Prostate gland (tissue), 2 donors: ENCODE measurements at regions not wholly inside any gene's neighbourhood (a gene's known extent, or its start where the extent isn't known, plus 50 kb on each side); places are given as distances from the start of the nearest gene placed in this dataset.

ENCODE experiments used
- DNase-seq: peaks from one replicate; pipeline ENCODE4 v3.0.0-alpha.2; 2019; ENCODE audit warnings: low spot score
- H3K27ac ChIP-seq, 2 donors: fragments of 200-600 bp; sonication (generic); 2 replicates each; pipeline ENCODE4 v1.5.1; 2017 to 2019
- H3K27me3 ChIP-seq: fragments of 200-600 bp; sonication (generic); replicated peaks from 2 replicates; pipeline ENCODE4 v1.5.1; 2019; ENCODE audit not compliant: insufficient read depth
- H3K36me3 ChIP-seq, 2 donors: fragments of 200-600 bp; sonication (generic); 1 replicate in 1 of 2; 2 replicates in 1 of 2; pipeline versions ENCODE4 v1.5.1 to v1.8.1; 2017 to 2019
- H3K4me1 ChIP-seq: fragments of 200-600 bp; sonication (generic); replicated peaks from 2 replicates; pipeline ENCODE4 v1.5.1; 2019
- H3K4me3 ChIP-seq, 2 donors: fragments of 200-600 bp; sonication (generic); 2 replicates each; pipeline ENCODE4 v1.5.1; 2017 to 2019
- H3K9me3 ChIP-seq: fragments of 200-600 bp; sonication (generic); 2 replicates; pipeline ENCODE4 v1.5.1; 2017
- CTCF ChIP-seq, 4 experiments: fragments of 200-600 bp in 2 of 4; fragments of 450-650 bp in 2 of 4; sonication (generic) in 2 of 4; IDR thresholded peaks; 1 replicate in 3 of 4; 2 replicates in 1 of 4; pipeline ENCODE4 v1.5.1; 2016 to 2019; ENCODE audit warnings: antibody characterized with exemption in 4 of 4, mild to moderate bottlenecking in 2 of 4, moderate library complexity in 2 of 4
- POLR2A ChIP-seq: fragments of 450-650 bp; IDR thresholded peaks from one replicate; pipeline ENCODE4 v1.6.1; 2016; ENCODE audit warnings: antibody characterized with exemption, mild to moderate bottlenecking
- POLR2AphosphoS5 ChIP-seq: sonication (generic); formaldehyde crosslinking; IDR thresholded peaks from one replicate; pipeline ENCODE4 v1.6.1; 2017; ENCODE audit warnings: antibody characterized with exemption
- WGBS: methylation state at CpG from one replicate; pipeline ENCODE4 v1.1.5; 2018; 5-methylcytosine and 5-hydroxymethylcytosine counted together
- intact Hi-C: fragments of 100-400 bp; cut with DNase I; formaldehyde crosslinking; loops from one replicate; pipeline ENCODE4 v1.14.2; 2022

GRCh38 chr21:18026359-18026758, 207.2 kb upstream of the C21orf91 start:
- intact Hi-C loops: no loop called here
- TF ChIP-seq CTCF (IDR thresholded peaks at IDR 0.05) (no peak), POLR2A (no peak), POLR2AphosphoS5 (no peak)
- Histone ChIP-seq H3K4me1 (no peaks in the 10 kb centered on the region), H3K36me3 (no peaks in the 10 kb centered on the region), H3K27me3 (no peaks in the 10 kb centered on the region), H3K27ac (no peak overlapping the region), H3K4me3 (no peak overlapping the region), H3K9me3 (no peaks in the 10 kb centered on the region)
- no peak for DNase-seq
- WGBS: 0% methylated on average over 1 of the region's 1 CpG

GRCh38 chr21:18023711-18024110, 204.6 kb upstream of the C21orf91 start:
- no peak for DNase-seq
- intact Hi-C loops: no loop called here
- Histone ChIP-seq H3K27me3 (no peaks in the 10 kb centered on the region), H3K36me3 (no peaks in the 10 kb centered on the region), H3K27ac (no peak overlapping the region), H3K4me3 (no peak overlapping the region), H3K4me1 (no peaks in the 10 kb centered on the region), H3K9me3 (no peaks in the 10 kb centered on the region)
- TF ChIP-seq CTCF (IDR thresholded peaks at IDR 0.05) (no peak), POLR2AphosphoS5 (no peak), POLR2A (no peak)
- 56% methylated on average over 2 of the region's 2 CpGs for WGBS

- no peak for DNase-seq
- intact Hi-C loops: no loop called here
- Histone ChIP-seq H3K4me1 (no peaks in the 10 kb centered on the region), H3K9me3 (no peaks in the 10 kb centered on the region), H3K27ac (no peak overlapping the region), H3K36me3 (no peaks in the 10 kb centered on the region), H3K4me3 (no peak overlapping the region), H3K27me3 (no peaks in the 10 kb centered on the region)
- TF ChIP-seq POLR2AphosphoS5 (no peak), CTCF (IDR thresholded peaks at IDR 0.05) (no peak), POLR2A (no peak)
- WGBS: 94% methylated on average over 4 of the region's 4 CpGs
These were observed 204.0 kb upstream of the C21orf91 start for GRCh38 chr21:18023157-18023556.

GRCh38 chr21:18007121-18007520, 188.0 kb upstream of the C21orf91 start:
- no peaks in the 10 kb centered on the region for H3K4me1 ChIP-seq
- H3K4me3 ChIP-seq: no peak overlapping the region
- TF ChIP-seq POLR2AphosphoS5 (no peak), POLR2A (no peak), CTCF (IDR thresholded peaks at IDR 0.05) (no peak)
- no peaks in the 10 kb centered on the region for H3K36me3 ChIP-seq
- intact Hi-C loops: no loop called here
- 44% methylated on average over 1 of the region's 1 CpG for WGBS
- H3K27me3 ChIP-seq: no peaks in the 10 kb centered on the region
- DNase-seq: no peak
- no peaks in the 10 kb centered on the region for H3K9me3 ChIP-seq
- no peak overlapping the region for H3K27ac ChIP-seq

- 42% methylated on average over 2 of the region's 2 CpGs for WGBS
- Histone ChIP-seq H3K27ac (no peak overlapping the region), H3K27me3 (no peaks in the 10 kb centered on the region), H3K36me3 (no peaks in the 10 kb centered on the region), H3K9me3 (no peaks in the 10 kb centered on the region), H3K4me1 (no peaks in the 10 kb centered on the region), H3K4me3 (no peak overlapping the region)
- intact Hi-C loops: no loop called here
- TF ChIP-seq POLR2A (no peak), POLR2AphosphoS5 (no peak), CTCF (IDR thresholded peaks at IDR 0.05) (no peak)
- no peak for DNase-seq
These were observed 187.5 kb upstream of the C21orf91 start for GRCh38 chr21:18006691-18007090.
